ENCODE measurements at regions not wholly inside any gene's neighbourhood (a gene's known extent, or its start where the extent isn't known, plus 50 kb on each side); places are given as distances from the start of the nearest gene placed in this dataset.

- no peaks in the 10 kb centered on the region for H4K20me1 ChIP-seq (ENCODE audit: insufficient read depth, low read length)
- intact Hi-C loops (cut with micrococcal nuclease; ENCODE audit: unreplicated experiment) = no loop called here
- no peak for TF ChIP-seq EZH2phosphoT487 (IDR thresholded peaks at IDR 0.05; ENCODE audit: borderline replicate concordance, low read depth, low read length)
- no peak for TF ChIP-seq CTCF (conservative IDR thresholded peaks at IDR 0.05; ENCODE audit: low read length)
- H3K9me3 ChIP-seq (ENCODE audit: low read length) = no peaks in the 10 kb centered on the region
- H2AFZ ChIP-seq (ENCODE audit: low read length) = no peak overlapping the region
- H3K4me1 ChIP-seq (ENCODE audit: insufficient read depth, low read length, poor library complexity, severe bottlenecking) = no peaks in the 10 kb centered on the region
- no peak overlapping the region for H3K4me2 ChIP-seq (ENCODE audit: low read length)
- no peaks in the 10 kb centered on the region for H3K36me3 ChIP-seq (ENCODE audit: insufficient read depth, low read length)
- H3K4me3 ChIP-seq (ENCODE audit: low read depth, low read length, poor library complexity, severe bottlenecking) = no peak overlapping the region
- DNase-seq (ENCODE audit: low spot score) = no peak
- BruUV-seq (replicated peaks) = no TSS peak
- ChIA-PET CTCF (ENCODE audit: unreplicated experiment) (no interaction called here), POLR2A (no interaction called here)
- no peaks in the 10 kb centered on the region for H3K9me2 ChIP-seq (ENCODE audit: insufficient read depth, low read length)
- H3K27ac ChIP-seq (ENCODE audit: low read depth, low read length, poor library complexity, severe bottlenecking) = no peak overlapping the region
- no peaks in the 10 kb centered on the region for H3K79me2 ChIP-seq (ENCODE audit: insufficient read depth, low read depth, low read length)
Measured at GRCh38 chr3:8186213-8186612, 315.4 kb upstream of the LMCD1 start.

- DNase-seq (ENCODE audit: low spot score) = no peak
- BruUV-seq (replicated peaks) = no TSS peak
- no peaks in the 10 kb centered on the region for H3K36me3 ChIP-seq (ENCODE audit: insufficient read depth, low read length)
- no peak overlapping the region for H3K4me3 ChIP-seq (ENCODE audit: low read depth, low read length, poor library complexity, severe bottlenecking)
- intact Hi-C loops (cut with micrococcal nuclease; ENCODE audit: unreplicated experiment) = no loop called here
- no peak overlapping the region for H3K27ac ChIP-seq (ENCODE audit: low read depth, low read length, poor library complexity, severe bottlenecking)
- no peak overlapping the region for H2AFZ ChIP-seq (ENCODE audit: low read length)
- H3K4me2 ChIP-seq (ENCODE audit: low read length) = no peak overlapping the region
- no peaks in the 10 kb centered on the region for H3K9me3 ChIP-seq (ENCODE audit: low read length)
- CTCF ChIA-PET (ENCODE audit: unreplicated experiment) = no interaction called here
- no peaks in the 10 kb centered on the region for H3K79me2 ChIP-seq (ENCODE audit: insufficient read depth, low read depth, low read length)
- H3K9me2 ChIP-seq (ENCODE audit: insufficient read depth, low read length) = no peaks in the 10 kb centered on the region
- H3K4me1 ChIP-seq (ENCODE audit: insufficient read depth, low read length, poor library complexity, severe bottlenecking) = no peaks in the 10 kb centered on the region
- TF ChIP-seq EZH2phosphoT487 (IDR thresholded peaks at IDR 0.05; ENCODE audit: borderline replicate concordance, low read depth, low read length) (no peak), CTCF (conservative IDR thresholded peaks at IDR 0.05; ENCODE audit: low read length) (no peak)
- POLR2A ChIA-PET = no interaction called here
- H4K20me1 ChIP-seq (ENCODE audit: insufficient read depth, low read length) = no peaks in the 10 kb centered on the region
Measured at GRCh38 chr3:8187996-8188395, 313.6 kb upstream of the LMCD1 start.

GRCh38 chr3:8189051-8189450 lies 312.6 kb upstream of the LMCD1 start:
- no peak for DNase-seq (ENCODE audit: low spot score)
- no TSS peak for BruUV-seq (replicated peaks)
- TF ChIP-seq EZH2phosphoT487 (IDR thresholded peaks at IDR 0.05; ENCODE audit: borderline replicate concordance, low read depth, low read length) (no peak), CTCF (conservative IDR thresholded peaks at IDR 0.05; ENCODE audit: low read length) (no peak)
- H3K4me2 ChIP-seq (ENCODE audit: low read length) = no peak overlapping the region
- no peaks in the 10 kb centered on the region for H3K36me3 ChIP-seq (ENCODE audit: insufficient read depth, low read length)
- no peaks in the 10 kb centered on the region for H3K4me1 ChIP-seq (ENCODE audit: insufficient read depth, low read length, poor library complexity, severe bottlenecking)
- no peaks in the 10 kb centered on the region for H3K79me2 ChIP-seq (ENCODE audit: insufficient read depth, low read depth, low read length)
- ChIA-PET POLR2A (no interaction called here), CTCF (ENCODE audit: unreplicated experiment) (no interaction called here)
- no peaks in the 10 kb centered on the region for H4K20me1 ChIP-seq (ENCODE audit: insufficient read depth, low read length)
- no peak overlapping the region for H3K27ac ChIP-seq (ENCODE audit: low read depth, low read length, poor library complexity, severe bottlenecking)
- no peak overlapping the region for H3K4me3 ChIP-seq (ENCODE audit: low read depth, low read length, poor library complexity, severe bottlenecking)
- H2AFZ ChIP-seq (ENCODE audit: low read length) = no peak overlapping the region
- no peaks in the 10 kb centered on the region for H3K9me3 ChIP-seq (ENCODE audit: low read length)
- intact Hi-C loops (cut with micrococcal nuclease; ENCODE audit: unreplicated experiment) = no loop called here
- no peaks in the 10 kb centered on the region for H3K9me2 ChIP-seq (ENCODE audit: insufficient read depth, low read length)

Measured in OCI-LY7 (cell line).